CD4-positive, alpha-beta memory T cell (primary cell): ENCODE measurements at regions not wholly inside any gene's neighbourhood (a gene's known extent, or its start where the extent isn't known, plus 50 kb on each side); places are given as distances from the start of the nearest gene placed in this dataset.
A peak's percentile ranks its signal among the peaks of the same experiment; 100 is the strongest.

Experiments used
- CTCF ChIA-PET: fragments of 350-600 bp; sonication (Branson Sonifier 250); formaldehyde crosslinking; loops from one replicate; lab custom pipeline; 2021; ENCODE audit warnings: inconsistent platforms; ENCODE audit not compliant: partially characterized antibody; lab: Charles Lee
- POLR2A ChIA-PET: fragments of 350-600 bp; sonication (Branson Sonifier 250); formaldehyde crosslinking; loops from one replicate; lab custom pipeline; 2021; ENCODE audit not compliant: partially characterized antibody; lab: Charles Lee
- DNase-seq, 5 donors: peaks; one replicate each; pipeline versions ENCODE4 v3.0.0 to v3.0.0-alpha.2; 2020 to 2022; ENCODE audit warnings: mixed read lengths in 1 of 5
- H3K27ac ChIP-seq: one replicate; pipeline ENCODE4 v1.7.0; 2013; ENCODE audit warnings: low read depth, low read length
- H3K27me3 ChIP-seq: 2 replicates; pipeline ENCODE4 v1.7.0; 2013; ENCODE audit warnings: mild to moderate bottlenecking, low read length, moderate library complexity; ENCODE audit not compliant: insufficient read depth
- H3K36me3 ChIP-seq: 2 replicates; pipeline ENCODE4 v1.7.0; 2013; ENCODE audit warnings: mild to moderate bottlenecking, low read length, moderate library complexity; ENCODE audit not compliant: insufficient read depth
- H3K4me1 ChIP-seq: 2 replicates; pipeline ENCODE4 v1.7.0; 2013; ENCODE audit warnings: mild to moderate bottlenecking, low read length, moderate library complexity; ENCODE audit not compliant: insufficient read depth
- H3K4me3 ChIP-seq, 2 donors: one replicate each; pipeline ENCODE4 v1.7.0; 2013; ENCODE audit warnings: low read length in 2 of 2, mild to moderate bottlenecking in 1 of 2
- H3K9me3 ChIP-seq, 2 donors: one replicate each; pipeline ENCODE4 v1.7.0; 2013; ENCODE audit warnings: low read length in 2 of 2, control low read depth in 1 of 2; ENCODE audit not compliant: control insufficient read depth in 1 of 2
- H3K27ac Mint-ChIP-seq, 7 donors: one replicate each; pipeline ENCODE4 v1.8.0; 2020 to 2021; ENCODE audit warnings: mixed read lengths in 7 of 7, mild to moderate bottlenecking in 6 of 7, inconsistent platforms in 3 of 7, moderate library complexity in 3 of 7
- H3K27me3 Mint-ChIP-seq, 2 donors: one replicate each; pipeline ENCODE4 v1.8.0; 2020 to 2021; ENCODE audit warnings: mixed read lengths in 2 of 2
- H3K36me3 Mint-ChIP-seq, 2 donors: one replicate each; pipeline ENCODE4 v1.8.0; 2020 to 2021; ENCODE audit warnings: mixed read lengths in 2 of 2, inconsistent platforms in 1 of 2, mild to moderate bottlenecking in 1 of 2
- H3K4me1 Mint-ChIP-seq, 4 donors: one replicate each; pipeline ENCODE4 v1.8.0; 2020 to 2021; ENCODE audit warnings: mixed read lengths in 4 of 4, mild to moderate bottlenecking in 1 of 4
- H3K4me3 Mint-ChIP-seq, 8 donors: one replicate each; pipeline ENCODE4 v1.8.0; 2020 to 2021; ENCODE audit warnings: mixed read lengths in 8 of 8, mild to moderate bottlenecking in 7 of 8, moderate library complexity in 6 of 8, inconsistent platforms in 3 of 8
- H3K9me3 Mint-ChIP-seq, 8 donors: one replicate each; pipeline ENCODE4 v1.8.0; 2020 to 2021; ENCODE audit warnings: mixed read lengths in 8 of 8, mild to moderate bottlenecking in 5 of 8, inconsistent platforms in 3 of 8, moderate library complexity in 1 of 8
- intact Hi-C: fragments of 100-400 bp; cut with micrococcal nuclease; formaldehyde crosslinking; loops from one replicate; pipeline ENCODE4 v1.15.1; 2023

DNA sequence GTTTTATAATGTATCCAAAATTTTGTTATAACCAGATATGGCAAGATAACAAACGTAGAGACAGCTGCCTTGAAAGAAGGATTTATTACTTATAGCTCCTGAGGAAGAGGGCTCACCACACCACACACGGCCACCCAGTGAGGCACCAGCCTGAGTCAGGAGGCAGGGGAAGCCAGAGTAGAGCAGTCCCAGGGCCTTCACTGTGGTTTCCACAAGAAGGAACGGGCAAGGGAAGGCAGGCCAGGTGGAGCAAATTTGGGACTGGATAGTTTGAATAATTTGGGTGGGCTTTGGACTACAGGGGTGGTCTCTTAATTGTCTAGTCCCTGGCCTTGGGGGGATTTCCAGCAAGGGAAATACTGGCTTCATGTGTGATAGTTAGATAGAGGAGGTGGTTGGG lies 72.5 kb downstream of the RRAGC start:
- Mint-ChIP-seq H3K9me3 (peaks cover 0 to 12% (median 4%) of the 10 kb centered on the region in 8 donors), H3K36me3 (no peaks in the 10 kb centered on the region), H3K4me1 (no peaks in the 10 kb centered on the region), H3K4me3 (no peak overlapping the region), H3K27me3 (peaks cover 66 to 73% of the 10 kb centered on the region in 2 donors), H3K27ac (no peak overlapping the region)
- no peak overlapping the region for H3K4me3 ChIP-seq
- ChIA-PET CTCF (no interaction called here), POLR2A (no interaction called here)
- no peaks in the 10 kb centered on the region for H3K9me3 ChIP-seq
- intact Hi-C loops: no loop called here
- H3K4me1 ChIP-seq: no peaks in the 10 kb centered on the region
- no peak overlapping the region for H3K27ac ChIP-seq
- no peak for DNase-seq
- H3K27me3 ChIP-seq: peaks cover 10% of the 10 kb centered on the region
- H3K36me3 ChIP-seq: no peaks in the 10 kb centered on the region

DNA sequence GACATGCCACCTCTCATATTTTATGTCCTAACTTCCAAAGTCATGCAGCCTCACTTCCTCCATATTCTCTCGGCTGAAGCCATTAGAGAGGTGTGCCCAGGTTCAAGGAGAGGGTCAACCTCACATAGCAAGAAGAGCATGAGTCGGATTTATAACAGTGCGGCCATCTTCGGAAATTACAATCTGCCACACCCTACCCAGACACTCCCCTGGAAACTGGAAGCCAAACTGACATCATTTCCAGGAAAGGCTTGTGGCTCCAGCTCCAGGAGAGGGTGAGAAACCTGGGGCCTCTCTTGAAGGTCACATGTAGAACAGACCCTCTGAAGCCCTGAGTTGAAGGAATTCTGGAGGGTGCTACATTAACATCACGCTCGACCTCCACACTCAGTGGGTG lies 73.5 kb downstream of the RRAGC start:
- Histone ChIP-seq H3K27ac (no peak overlapping the region), H3K9me3 (no peaks in the 10 kb centered on the region), H3K4me3 (no peak overlapping the region), H3K36me3 (no peaks in the 10 kb centered on the region), H3K4me1 (no peaks in the 10 kb centered on the region), H3K27me3 (peaks cover 10% of the 10 kb centered on the region)
- Mint-ChIP-seq H3K4me1 (no peaks in the 10 kb centered on the region), H3K27ac (no peak overlapping the region), H3K4me3 (no peak overlapping the region), H3K27me3 (peaks cover 68 to 74% of the 10 kb centered on the region in 2 donors), H3K9me3 (peaks cover 0 to 10% (median 0%) of the 10 kb centered on the region in 8 donors), H3K36me3 (no peaks in the 10 kb centered on the region)
- ChIA-PET POLR2A (no interaction called here), CTCF (no interaction called here)
- intact Hi-C loops: no loop called here
- no peak for DNase-seq

DNA sequence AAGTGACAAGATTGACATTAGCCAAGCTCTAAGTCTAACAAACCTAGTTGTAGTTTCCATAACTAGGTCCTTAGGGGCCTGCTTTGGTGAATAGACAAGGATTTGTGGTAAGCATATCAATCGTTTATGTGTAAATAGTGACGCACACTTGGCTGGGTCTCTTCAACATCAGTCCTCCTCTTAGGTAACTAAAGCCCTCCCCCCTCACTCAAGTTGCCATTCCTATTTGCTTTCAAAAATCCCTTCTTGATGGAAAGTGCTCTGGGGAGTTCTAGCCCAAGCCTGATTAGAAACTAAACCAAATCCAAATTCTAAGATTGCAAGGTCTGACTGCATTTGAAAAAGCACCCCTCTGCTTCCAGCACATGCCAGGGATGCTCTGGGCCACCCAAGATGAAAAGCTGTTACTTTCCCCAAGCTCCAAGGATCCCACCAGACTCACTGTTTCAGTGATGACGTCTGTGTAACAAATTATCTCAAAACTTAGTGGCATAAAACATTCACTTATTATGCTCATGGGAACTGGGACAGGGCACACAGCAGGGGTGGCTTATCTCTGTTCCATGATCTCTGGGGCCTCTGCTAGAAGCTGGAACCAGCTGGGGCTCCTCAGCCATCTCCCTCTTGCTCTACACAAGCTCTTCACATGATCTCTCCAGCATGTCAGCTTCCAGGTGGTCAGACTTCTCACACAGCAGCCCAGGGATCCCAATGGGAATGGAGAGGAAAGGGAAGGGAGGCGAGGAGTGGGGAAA lies 74.1 kb downstream of the RRAGC start:
- H3K27ac Mint-ChIP-seq: no peak overlapping the region
- H3K27me3 Mint-ChIP-seq: peaks cover 66 to 69% of the 10 kb centered on the region in 2 donors

DNA sequence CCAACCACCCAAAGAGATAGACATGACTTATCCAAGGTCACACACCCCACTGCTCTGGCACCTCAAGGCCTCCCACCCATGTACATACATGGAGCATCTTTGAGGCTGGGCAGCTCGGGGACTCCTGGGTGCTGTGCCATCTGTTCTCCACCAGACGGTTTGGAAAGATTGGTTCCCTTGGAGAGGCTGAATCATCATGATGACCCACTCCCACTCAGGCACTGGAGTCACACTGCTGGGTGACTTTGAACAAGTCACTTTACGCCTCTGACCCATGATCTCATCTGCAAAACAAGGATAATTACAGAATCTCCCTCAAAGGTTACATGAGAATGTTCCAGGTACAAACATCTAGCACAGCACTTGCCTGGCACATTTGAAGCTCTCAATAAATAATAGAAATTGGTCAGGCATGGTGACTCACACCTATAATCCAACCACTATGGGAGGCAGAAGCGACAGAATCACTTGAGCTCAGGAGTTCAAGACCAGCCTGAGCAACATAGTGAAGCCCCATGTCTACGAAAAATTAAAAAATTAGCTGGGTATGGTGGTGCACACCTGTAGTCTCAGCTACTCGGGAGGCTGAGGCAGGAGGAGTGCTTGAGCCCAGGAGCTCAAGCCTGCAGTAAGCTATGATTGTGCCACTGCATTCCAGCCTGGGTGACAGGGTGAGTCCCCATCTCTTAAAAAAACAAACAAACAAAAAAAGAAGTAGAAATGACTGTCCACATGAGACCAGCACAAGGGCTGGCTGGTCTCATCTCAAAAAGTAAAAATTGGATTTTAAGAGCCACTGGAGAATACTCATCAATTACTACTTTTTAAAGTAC lies 74.9 kb downstream of the RRAGC start:
- no peaks in the 10 kb centered on the region for H3K36me3 ChIP-seq
- Mint-ChIP-seq H3K27ac (no peak overlapping the region), H3K4me1 (no peaks in the 10 kb centered on the region), H3K36me3 (no peaks in the 10 kb centered on the region), H3K9me3 (peaks cover 0 to 4% (median 0%) of the 10 kb centered on the region in 8 donors), H3K27me3 (peaks cover 59 to 68% of the 10 kb centered on the region in 2 donors), H3K4me3 (no peak overlapping the region)
- POLR2A ChIA-PET: no interaction called here
- no peak overlapping the region for H3K4me3 ChIP-seq
- intact Hi-C loops: no loop called here
- no peak overlapping the region for H3K27ac ChIP-seq
- no peaks in the 10 kb centered on the region for H3K4me1 ChIP-seq
- peaks cover 5% of the 10 kb centered on the region for H3K27me3 ChIP-seq
- no peaks in the 10 kb centered on the region for H3K9me3 ChIP-seq
- CTCF ChIA-PET: no interaction called here
- no peak for DNase-seq

More for the DNA sequence above, 74.1 kb downstream of the RRAGC start:
- Mint-ChIP-seq H3K9me3 (peaks cover 0 to 8% (median 0%) of the 10 kb centered on the region in 8 donors), H3K4me3 (no peak overlapping the region), H3K36me3 (no peaks in the 10 kb centered on the region), H3K4me1 (no peaks in the 10 kb centered on the region)
- no peak overlapping the region for H3K4me3 ChIP-seq
- intact Hi-C loops: no loop called here
- H3K36me3 ChIP-seq: no peaks in the 10 kb centered on the region
- no peak overlapping the region for H3K27ac ChIP-seq
- H3K9me3 ChIP-seq: no peaks in the 10 kb centered on the region
- no peak for DNase-seq
- H3K4me1 ChIP-seq: no peaks in the 10 kb centered on the region
- H3K27me3 ChIP-seq: peaks cover 8% of the 10 kb centered on the region
- POLR2A ChIA-PET: no interaction called here
- CTCF ChIA-PET: no interaction called here

DNA sequence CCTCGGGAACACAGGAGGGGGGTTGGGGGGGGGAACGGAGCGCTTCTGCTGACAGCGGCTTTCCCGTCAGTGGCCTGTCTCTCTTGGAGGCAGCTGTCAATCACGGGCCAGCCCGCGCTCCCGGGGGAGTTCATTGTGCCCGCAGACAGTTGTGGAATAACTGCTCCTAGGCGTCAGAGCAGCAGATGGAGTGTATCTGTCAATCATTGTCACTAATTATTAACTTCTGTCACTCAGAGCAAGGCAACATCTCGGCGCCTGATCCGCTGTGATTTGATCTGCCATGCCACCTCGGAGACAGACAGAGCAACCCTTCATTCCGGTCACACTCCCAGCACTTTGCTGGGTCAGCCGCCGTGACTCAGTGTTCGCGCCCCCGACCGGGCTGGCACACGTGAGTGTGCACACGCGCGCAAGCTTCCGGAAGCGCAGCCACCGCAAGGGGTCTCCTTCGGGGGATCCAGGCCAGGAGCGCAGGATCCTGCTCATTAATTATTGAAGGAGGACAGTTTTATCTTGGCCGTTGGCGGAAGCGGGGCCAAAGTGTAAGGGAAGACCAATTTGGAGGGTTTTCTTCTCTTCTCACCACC lies 75.8 kb downstream of the RRAGC start:
- Histone ChIP-seq H3K27ac (no peak overlapping the region), H3K36me3 (no peaks in the 10 kb centered on the region), H3K9me3 (no peaks in the 10 kb centered on the region), H3K4me3 (no peak overlapping the region), H3K27me3 (peaks cover 5% of the 10 kb centered on the region), H3K4me1 (no peaks in the 10 kb centered on the region)
- no peak overlapping the region for H3K27ac Mint-ChIP-seq
- no peaks in the 10 kb centered on the region for H3K4me1 Mint-ChIP-seq
- no peak for DNase-seq
- peaks cover 0 to 2% (median 0%) of the 10 kb centered on the region in 8 donors for H3K9me3 Mint-ChIP-seq
- H3K36me3 Mint-ChIP-seq: no peaks in the 10 kb centered on the region
- CTCF ChIA-PET: no interaction called here
- peak overlapping the region in 1 of 8 donors; percentile 13 for H3K4me3 Mint-ChIP-seq
- peaks cover 52 to 65% of the 10 kb centered on the region in 2 donors for H3K27me3 Mint-ChIP-seq
- intact Hi-C loops: no loop called here
- POLR2A ChIA-PET: no interaction called here

DNA sequence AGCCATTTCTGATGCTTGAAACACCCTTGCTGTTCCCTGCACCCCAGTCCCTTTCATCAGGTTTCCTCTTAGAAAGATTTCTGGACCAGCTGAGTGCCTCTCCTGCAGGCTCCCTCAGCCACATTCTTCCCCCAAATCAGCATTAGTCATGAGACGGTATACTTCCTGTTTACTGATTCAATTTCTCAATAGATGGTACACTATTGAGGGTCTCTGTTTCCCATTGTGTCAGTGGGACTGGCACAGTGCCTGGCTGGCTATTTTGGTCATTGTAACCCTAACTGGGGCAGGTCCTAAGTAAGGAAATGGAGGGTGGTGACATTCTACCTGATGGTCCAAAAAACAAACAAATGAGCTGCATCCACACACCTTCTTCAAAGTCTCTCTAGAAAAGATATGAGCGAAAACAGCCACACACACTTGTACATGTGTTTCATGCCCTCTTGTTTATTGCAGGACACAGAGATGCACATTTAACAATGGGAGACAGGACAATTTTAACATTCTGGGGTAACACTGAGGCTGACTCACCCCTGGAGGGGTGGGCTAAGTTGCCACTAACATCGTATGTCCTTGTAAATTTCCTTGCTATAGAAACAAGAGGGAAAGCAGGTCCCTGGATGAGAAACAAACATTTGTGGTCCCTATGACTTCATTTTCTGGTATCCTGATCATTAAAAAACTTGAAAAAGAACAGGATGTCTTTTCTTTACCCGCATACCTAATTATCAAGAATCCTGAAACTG lies 77.5 kb downstream of the RRAGC start:
- Mint-ChIP-seq H3K36me3 (no peaks in the 10 kb centered on the region), H3K4me1 (no peaks in the 10 kb centered on the region), H3K27me3 (peaks cover 50 to 53% of the 10 kb centered on the region in 2 donors), H3K27ac (no peak overlapping the region), H3K4me3 (no peak overlapping the region), H3K9me3 (no peaks in the 10 kb centered on the region)
- no peak overlapping the region for H3K4me3 ChIP-seq
- H3K4me1 ChIP-seq: no peaks in the 10 kb centered on the region
- intact Hi-C loops: no loop called here
- DNase-seq: no peak
- H3K27ac ChIP-seq: no peak overlapping the region
- H3K36me3 ChIP-seq: no peaks in the 10 kb centered on the region
- CTCF ChIA-PET: no interaction called here
- no peaks in the 10 kb centered on the region for H3K27me3 ChIP-seq
- POLR2A ChIA-PET: no interaction called here
- no peaks in the 10 kb centered on the region for H3K9me3 ChIP-seq

DNA sequence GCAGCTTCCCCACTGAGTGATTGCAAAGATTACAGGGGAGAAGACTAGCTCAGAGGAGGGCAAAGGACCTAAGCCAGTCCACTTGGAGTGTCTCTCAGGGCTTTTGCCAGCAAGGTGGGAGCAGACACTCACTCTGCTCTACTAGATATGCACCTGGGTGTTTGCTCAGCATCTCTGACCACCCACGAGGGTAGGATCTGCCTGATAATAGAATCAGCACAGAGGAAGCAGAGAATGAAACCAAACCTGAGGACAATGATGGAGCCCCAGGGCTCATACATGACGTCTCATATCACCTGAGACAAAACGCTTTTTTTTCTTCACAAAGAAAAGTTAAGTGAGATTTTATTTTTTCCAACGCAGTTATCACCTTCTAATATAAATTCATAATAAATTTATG lies 79.4 kb downstream of the RRAGC start:
- Histone ChIP-seq H3K4me1 (no peaks in the 10 kb centered on the region), H3K9me3 (no peaks in the 10 kb centered on the region), H3K36me3 (no peaks in the 10 kb centered on the region), H3K27me3 (no peaks in the 10 kb centered on the region), H3K4me3 (no peak overlapping the region), H3K27ac (no peak overlapping the region)
- intact Hi-C loops: no loop called here
- DNase-seq: no peak
- Mint-ChIP-seq H3K9me3 (no peaks in the 10 kb centered on the region), H3K4me1 (no peaks in the 10 kb centered on the region), H3K36me3 (no peaks in the 10 kb centered on the region), H3K27ac (no peak overlapping the region), H3K27me3 (peaks cover 39 to 48% of the 10 kb centered on the region in 2 donors), H3K4me3 (no peak overlapping the region)
- POLR2A ChIA-PET: no interaction called here
- CTCF ChIA-PET: no interaction called here
